Cardiac fibroblast (primary cell): ENCODE measurements at regions not wholly inside any gene's neighbourhood (a gene's known extent, or its start where the extent isn't known, plus 50 kb on each side); places are given as distances from the start of the nearest gene placed in this dataset.

ENCODE experiments used
- DNase-seq, 2 donors: peaks; one replicate each; pipeline versions ENCODE4 v3.0.0 to v3.0.0-alpha.2; 2010; ENCODE audit warnings: low read depth in 2 of 2
- H3K4me3 ChIP-seq, 2 donors: replicated peaks in 1 of 2; 1 replicate in 1 of 2; 2 replicates in 1 of 2; pipeline ENCODE4 v1.5.1; 2011; ENCODE audit warnings: low read depth in 2 of 2, low read length in 2 of 2, mild to moderate bottlenecking in 2 of 2, moderate library complexity in 1 of 2
- TF ChIP-seq, protein P1 (sequence below): IDR thresholded peaks from one replicate; pipeline ENCODE4 v1.5.1; 2011; ENCODE audit warnings: low read depth, mild to moderate bottlenecking, low read length, inconsistent platforms

DNA sequence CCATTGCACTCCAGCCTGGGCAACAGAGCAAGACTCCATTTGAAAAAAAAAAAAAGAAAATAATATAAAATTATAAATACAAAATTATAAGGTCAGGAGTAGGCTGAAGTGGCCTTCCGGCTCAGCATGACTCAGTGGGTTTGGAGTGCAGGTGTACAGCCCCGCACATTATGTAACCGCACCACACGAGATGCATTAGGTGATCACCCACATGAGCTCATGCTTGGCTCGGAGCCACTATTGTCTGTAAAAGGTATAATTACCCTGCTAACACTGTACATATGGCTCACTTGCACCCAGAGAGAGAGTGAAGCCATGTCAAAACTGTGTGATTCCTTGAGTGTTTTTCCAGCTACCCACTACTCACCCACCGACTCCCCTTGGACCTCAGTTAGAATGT is 557.0 kb downstream of the SLC6A15 start:
- TF ChIP-seq, protein P1, sequence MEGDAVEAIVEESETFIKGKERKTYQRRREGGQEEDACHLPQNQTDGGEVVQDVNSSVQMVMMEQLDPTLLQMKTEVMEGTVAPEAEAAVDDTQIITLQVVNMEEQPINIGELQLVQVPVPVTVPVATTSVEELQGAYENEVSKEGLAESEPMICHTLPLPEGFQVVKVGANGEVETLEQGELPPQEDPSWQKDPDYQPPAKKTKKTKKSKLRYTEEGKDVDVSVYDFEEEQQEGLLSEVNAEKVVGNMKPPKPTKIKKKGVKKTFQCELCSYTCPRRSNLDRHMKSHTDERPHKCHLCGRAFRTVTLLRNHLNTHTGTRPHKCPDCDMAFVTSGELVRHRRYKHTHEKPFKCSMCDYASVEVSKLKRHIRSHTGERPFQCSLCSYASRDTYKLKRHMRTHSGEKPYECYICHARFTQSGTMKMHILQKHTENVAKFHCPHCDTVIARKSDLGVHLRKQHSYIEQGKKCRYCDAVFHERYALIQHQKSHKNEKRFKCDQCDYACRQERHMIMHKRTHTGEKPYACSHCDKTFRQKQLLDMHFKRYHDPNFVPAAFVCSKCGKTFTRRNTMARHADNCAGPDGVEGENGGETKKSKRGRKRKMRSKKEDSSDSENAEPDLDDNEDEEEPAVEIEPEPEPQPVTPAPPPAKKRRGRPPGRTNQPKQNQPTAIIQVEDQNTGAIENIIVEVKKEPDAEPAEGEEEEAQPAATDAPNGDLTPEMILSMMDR = no peak
- H3K4me3 ChIP-seq = no peak overlapping the region
- DNase-seq = no peak

DNA sequence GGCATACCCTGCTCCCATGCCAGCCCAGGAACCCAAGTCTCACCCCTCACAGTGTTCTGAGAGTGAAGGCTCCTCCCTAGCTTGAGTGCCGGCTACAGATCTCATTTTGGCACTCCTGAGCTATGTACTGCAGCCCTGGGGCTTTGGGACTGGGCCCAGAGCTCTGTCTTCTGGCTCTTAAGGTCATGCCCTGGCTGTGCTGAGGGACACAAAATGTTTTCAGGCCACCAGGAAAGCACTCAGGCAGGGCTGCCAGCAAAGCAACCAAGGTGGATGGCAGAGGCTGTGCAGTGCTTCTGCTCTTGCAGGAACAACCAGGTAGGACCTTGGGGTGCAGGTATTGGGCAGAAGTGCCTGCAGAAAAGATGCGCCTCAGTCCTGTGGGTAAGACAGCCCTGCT is 564.0 kb downstream of the SLC6A15 start:
- TF ChIP-seq, protein P1 = no peak
- H3K4me3 ChIP-seq = no peak overlapping the region
- DNase-seq = no peak

DNA sequence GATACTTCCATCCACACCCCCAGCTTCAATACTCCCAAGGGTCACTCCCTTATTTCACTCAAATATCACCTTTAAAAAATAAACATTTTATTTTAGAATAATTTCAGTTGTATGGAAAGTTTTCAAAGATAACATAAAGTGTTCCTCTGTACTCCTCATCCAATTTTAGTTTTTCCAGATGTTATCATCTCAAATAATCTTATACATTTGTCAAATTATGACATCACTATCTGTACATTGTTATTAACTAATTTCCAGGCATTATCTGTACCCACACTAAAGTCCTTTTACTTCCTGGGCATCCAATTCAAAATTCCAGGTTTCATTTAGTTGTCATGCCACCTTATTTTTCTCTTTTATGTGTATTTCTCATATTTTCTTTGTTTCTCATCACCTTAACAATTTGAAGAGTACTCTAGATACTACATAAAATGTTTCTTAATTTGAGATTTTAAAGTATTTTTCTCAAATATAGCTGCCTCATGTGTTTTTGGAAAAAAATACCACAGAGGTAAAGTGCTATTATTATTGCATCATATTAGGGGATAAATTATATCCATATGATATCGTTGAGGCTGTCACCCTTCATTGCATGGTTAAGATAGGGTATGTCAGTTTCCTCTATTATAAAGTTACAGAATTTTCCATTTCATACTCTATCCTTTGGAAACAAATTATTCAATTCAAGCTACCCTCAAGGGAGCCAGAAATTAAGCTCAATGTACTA is 571.0 kb downstream of the SLC6A15 start:
- no peak overlapping the region for H3K4me3 ChIP-seq
- TF ChIP-seq, protein P1 = no peak
- DNase-seq = no peak

DNA sequence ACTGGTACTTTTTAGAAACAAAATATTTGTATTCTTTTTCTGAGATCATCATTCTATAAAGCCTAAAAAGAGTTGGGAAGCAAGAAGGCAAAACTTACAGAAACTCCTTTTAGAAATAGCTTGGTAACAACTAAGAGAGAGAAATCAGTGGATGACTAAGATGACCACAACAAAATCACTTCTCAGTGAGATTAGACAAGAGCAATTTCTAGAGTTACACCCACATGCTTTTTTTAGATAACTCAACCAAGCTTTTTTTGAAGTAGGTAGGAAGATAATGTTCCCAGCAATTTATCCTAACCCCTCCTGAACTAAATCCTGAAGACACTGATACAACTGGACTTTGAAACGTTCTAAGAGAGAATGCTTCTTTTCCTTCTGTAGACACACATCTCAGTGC is 576.4 kb downstream of the SLC6A15 start:
- TF ChIP-seq, protein P1 = no peak
- H3K4me3 ChIP-seq = no peak overlapping the region
- no peak for DNase-seq

DNA sequence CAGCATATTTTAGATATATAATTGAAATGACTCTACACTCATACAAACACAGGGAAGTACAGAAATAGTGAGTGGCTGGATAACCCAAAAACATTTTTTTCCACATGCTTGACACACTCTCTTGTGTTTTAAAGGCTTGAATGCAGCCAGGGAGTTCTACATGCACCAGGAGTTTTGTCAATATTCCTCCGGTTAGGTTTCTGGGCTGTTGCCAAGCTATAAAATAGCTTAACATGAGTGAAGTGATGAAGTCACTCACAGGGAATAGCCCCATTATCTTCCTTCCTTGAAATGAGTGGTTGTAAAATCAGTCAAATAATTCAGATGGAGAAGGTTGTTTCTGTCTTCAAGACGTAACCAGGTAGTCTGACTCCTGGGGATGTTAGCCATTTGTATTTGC is 582.7 kb downstream of the SLC6A15 start:
- DNase-seq = no peak
- H3K4me3 ChIP-seq = no peak overlapping the region
- TF ChIP-seq, protein P1 = no peak

DNA sequence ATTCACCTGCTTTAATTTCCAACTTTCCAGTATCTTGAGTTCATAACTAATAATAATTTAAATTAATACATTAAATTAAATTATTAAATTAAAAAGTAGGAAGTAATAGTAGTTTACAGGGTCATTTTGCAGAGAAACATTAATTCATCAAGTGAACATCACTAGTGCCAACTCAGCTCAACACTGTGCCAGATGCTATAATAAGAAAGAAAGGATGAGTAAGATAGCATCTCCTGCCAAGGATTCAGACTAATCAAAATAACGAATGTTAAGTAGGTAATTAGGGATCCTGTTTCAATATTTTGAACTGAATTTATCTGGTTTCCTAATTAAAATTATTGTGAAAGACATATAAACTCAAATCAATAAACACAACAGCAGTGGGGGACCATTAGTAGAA is 596.7 kb downstream of the SLC6A15 start:
- TF ChIP-seq, protein P1 = no peak
- no peak for DNase-seq
- H3K4me3 ChIP-seq = no peak overlapping the region

DNA sequence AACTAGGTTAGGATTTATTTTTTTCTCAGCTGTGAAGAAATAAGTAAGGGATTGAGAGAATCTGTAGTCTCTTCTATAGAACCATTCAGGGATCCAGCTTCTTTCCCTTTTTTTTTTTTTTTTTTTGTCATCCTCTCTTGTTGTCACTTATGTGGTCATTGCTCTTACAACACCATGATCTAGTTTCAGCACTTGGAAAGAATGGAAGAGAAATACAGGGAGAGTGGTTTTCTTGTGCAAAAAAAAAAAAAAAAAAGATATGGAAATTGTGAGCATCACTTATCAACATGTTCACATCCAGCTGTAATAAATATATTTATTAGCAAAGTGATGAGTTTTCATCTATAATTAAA is 599.3 kb downstream of the SLC6A15 start:
- TF ChIP-seq, protein P1 = no peak
- no peak overlapping the region for H3K4me3 ChIP-seq
- DNase-seq = no peak
